ENCODE measurements at regions not wholly inside any gene's neighbourhood (a gene's known extent, or its start where the extent isn't known, plus 50 kb on each side); places are given as distances from the start of the nearest gene placed in this dataset.

DNA sequence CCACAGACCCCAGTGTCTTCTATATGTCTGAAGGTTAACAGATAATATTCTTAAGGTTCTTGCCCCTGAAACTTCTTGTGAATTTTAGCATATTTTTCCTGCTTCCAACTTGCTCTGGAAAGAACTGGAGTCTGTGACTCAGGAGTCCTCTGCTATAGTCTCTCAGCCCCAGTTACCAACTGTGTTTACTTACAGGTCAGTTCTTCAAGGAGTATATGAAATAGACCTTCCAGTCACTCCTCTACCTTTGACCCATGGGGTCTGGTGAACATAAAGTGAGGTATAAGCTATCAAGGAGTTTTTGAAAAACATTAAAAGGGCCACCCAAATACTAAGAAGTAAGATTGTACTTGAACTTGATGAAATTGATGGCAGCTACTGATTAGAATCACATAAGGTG is 139.2 kb upstream of the ROPN1 start:
- TF ChIP-seq TCF7L2 (IDR thresholded peaks at IDR 0.05; ENCODE audit: low read depth, low read length) = no peak
- TF ChIP-seq, protein P1, sequence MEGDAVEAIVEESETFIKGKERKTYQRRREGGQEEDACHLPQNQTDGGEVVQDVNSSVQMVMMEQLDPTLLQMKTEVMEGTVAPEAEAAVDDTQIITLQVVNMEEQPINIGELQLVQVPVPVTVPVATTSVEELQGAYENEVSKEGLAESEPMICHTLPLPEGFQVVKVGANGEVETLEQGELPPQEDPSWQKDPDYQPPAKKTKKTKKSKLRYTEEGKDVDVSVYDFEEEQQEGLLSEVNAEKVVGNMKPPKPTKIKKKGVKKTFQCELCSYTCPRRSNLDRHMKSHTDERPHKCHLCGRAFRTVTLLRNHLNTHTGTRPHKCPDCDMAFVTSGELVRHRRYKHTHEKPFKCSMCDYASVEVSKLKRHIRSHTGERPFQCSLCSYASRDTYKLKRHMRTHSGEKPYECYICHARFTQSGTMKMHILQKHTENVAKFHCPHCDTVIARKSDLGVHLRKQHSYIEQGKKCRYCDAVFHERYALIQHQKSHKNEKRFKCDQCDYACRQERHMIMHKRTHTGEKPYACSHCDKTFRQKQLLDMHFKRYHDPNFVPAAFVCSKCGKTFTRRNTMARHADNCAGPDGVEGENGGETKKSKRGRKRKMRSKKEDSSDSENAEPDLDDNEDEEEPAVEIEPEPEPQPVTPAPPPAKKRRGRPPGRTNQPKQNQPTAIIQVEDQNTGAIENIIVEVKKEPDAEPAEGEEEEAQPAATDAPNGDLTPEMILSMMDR (IDR thresholded peaks at IDR 0.05) = no peak
- TF ChIP-seq, protein P2, sequence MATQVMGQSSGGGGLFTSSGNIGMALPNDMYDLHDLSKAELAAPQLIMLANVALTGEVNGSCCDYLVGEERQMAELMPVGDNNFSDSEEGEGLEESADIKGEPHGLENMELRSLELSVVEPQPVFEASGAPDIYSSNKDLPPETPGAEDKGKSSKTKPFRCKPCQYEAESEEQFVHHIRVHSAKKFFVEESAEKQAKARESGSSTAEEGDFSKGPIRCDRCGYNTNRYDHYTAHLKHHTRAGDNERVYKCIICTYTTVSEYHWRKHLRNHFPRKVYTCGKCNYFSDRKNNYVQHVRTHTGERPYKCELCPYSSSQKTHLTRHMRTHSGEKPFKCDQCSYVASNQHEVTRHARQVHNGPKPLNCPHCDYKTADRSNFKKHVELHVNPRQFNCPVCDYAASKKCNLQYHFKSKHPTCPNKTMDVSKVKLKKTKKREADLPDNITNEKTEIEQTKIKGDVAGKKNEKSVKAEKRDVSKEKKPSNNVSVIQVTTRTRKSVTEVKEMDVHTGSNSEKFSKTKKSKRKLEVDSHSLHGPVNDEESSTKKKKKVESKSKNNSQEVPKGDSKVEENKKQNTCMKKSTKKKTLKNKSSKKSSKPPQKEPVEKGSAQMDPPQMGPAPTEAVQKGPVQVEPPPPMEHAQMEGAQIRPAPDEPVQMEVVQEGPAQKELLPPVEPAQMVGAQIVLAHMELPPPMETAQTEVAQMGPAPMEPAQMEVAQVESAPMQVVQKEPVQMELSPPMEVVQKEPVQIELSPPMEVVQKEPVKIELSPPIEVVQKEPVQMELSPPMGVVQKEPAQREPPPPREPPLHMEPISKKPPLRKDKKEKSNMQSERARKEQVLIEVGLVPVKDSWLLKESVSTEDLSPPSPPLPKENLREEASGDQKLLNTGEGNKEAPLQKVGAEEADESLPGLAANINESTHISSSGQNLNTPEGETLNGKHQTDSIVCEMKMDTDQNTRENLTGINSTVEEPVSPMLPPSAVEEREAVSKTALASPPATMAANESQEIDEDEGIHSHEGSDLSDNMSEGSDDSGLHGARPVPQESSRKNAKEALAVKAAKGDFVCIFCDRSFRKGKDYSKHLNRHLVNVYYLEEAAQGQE (IDR thresholded peaks at IDR 0.05; ENCODE audit: insufficient read depth in 1 of 2, low read depth in 2 of 2, low read length in 1 of 2) = no peak
- no peak for TF ChIP-seq SIN3A (IDR thresholded peaks at IDR 0.05; ENCODE audit: borderline replicate concordance, insufficient read depth, low read depth, low read length)
- TF ChIP-seq POLR2AphosphoS5 (IDR thresholded peaks at IDR 0.05; ENCODE audit: low read depth, low read length) = no peak
- Histone ChIP-seq H3K27me3 (ENCODE audit: control insufficient read depth, insufficient read depth, low read length) (peaks cover 31% of the 10 kb centered on the region), H3K4me1 (ENCODE audit: control insufficient read depth, insufficient read depth, low read length) (no peaks in the 10 kb centered on the region), H3K27ac (ENCODE audit: low read length) (no peak overlapping the region), H3K9me3 (ENCODE audit: control insufficient read depth, insufficient read depth, low read depth, low read length) (no peaks in the 10 kb centered on the region), H3K4me3 (ENCODE audit: low read depth in 2 of 2, low read length in 2 of 2) (no peak overlapping the region), H3K36me3 (ENCODE audit: control insufficient read depth, insufficient read depth, low read length) (no peaks in the 10 kb centered on the region)
- no TSS peak for BruUV-seq (replicated peaks)
- ChIA-PET CTCF (no interaction called here), POLR2A (no interaction called here)
- no peak for ATAC-seq
- in situ Hi-C loops (cut with HindIII; ENCODE audit: low pct_unique_long_range_greater_than_20kb, low sequenced_read_pairs) (no loop called here), intact Hi-C loops (cut with micrococcal nuclease; ENCODE audit: unreplicated experiment) (no loop called here)
- DNase-seq (ENCODE audit: low read depth, low spot score) = no peak

DNA sequence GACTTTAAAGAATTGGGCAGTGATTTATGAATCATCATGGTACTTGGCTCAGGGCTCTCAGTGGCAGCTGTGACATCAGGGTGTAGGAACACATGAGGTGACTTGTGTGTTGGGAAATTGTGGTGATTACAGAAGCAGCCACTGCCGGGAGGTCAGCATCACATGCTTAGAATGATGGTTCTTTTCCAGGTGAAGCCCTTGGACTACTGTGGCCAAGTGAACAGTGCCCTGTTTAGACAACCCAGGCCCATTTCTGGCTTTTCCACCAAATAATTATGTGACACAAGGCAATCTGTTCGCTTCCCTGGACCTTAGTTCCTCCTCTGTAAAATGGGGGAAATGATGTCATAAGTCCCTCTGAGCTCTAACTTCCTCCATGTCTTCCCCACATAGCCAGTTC is 139.7 kb upstream of the ROPN1 start:
- CTCF ChIA-PET = no interaction called here
- ATAC-seq (no peak), DNase-seq (ENCODE audit: low read depth, low spot score) (no peak)
- H3K27ac ChIP-seq (ENCODE audit: low read length) = no peak overlapping the region
- no peak overlapping the region for H3K4me3 ChIP-seq (ENCODE audit: low read depth in 2 of 2, low read length in 2 of 2)
- intact Hi-C loops (cut with micrococcal nuclease; ENCODE audit: unreplicated experiment) (no loop called here), in situ Hi-C loops (cut with HindIII; ENCODE audit: low pct_unique_long_range_greater_than_20kb, low sequenced_read_pairs) (no loop called here)
- BruUV-seq (replicated peaks) = no TSS peak
- H3K4me1 ChIP-seq (ENCODE audit: control insufficient read depth, insufficient read depth, low read length) = no peaks in the 10 kb centered on the region
- TF ChIP-seq, protein P1 (IDR thresholded peaks at IDR 0.05) = no peak
- TF ChIP-seq SIN3A (IDR thresholded peaks at IDR 0.05; ENCODE audit: borderline replicate concordance, insufficient read depth, low read depth, low read length) (no peak), TCF7L2 (IDR thresholded peaks at IDR 0.05; ENCODE audit: low read depth, low read length) (no peak), POLR2AphosphoS5 (IDR thresholded peaks at IDR 0.05; ENCODE audit: low read depth, low read length) (no peak)
- TF ChIP-seq, protein P2 (IDR thresholded peaks at IDR 0.05; ENCODE audit: insufficient read depth in 1 of 2, low read depth in 2 of 2, low read length in 1 of 2) = no peak
- H3K9me3 ChIP-seq (ENCODE audit: control insufficient read depth, insufficient read depth, low read depth, low read length) = no peaks in the 10 kb centered on the region
- no peaks in the 10 kb centered on the region for H3K36me3 ChIP-seq (ENCODE audit: control insufficient read depth, insufficient read depth, low read length)
- H3K27me3 ChIP-seq (ENCODE audit: control insufficient read depth, insufficient read depth, low read length) = peaks cover 27% of the 10 kb centered on the region
- POLR2A ChIA-PET = no interaction called here
